ENCODE measurements at regions not wholly inside any gene's neighbourhood (a gene's known extent, or its start where the extent isn't known, plus 50 kb on each side); places are given as distances from the start of the nearest gene placed in this dataset.
"Not testable (repeated sequence)": the region's sequence is repeated elsewhere in the genome, so short reads cannot be mapped to it uniquely, and the experiment has no call there.

DNA sequence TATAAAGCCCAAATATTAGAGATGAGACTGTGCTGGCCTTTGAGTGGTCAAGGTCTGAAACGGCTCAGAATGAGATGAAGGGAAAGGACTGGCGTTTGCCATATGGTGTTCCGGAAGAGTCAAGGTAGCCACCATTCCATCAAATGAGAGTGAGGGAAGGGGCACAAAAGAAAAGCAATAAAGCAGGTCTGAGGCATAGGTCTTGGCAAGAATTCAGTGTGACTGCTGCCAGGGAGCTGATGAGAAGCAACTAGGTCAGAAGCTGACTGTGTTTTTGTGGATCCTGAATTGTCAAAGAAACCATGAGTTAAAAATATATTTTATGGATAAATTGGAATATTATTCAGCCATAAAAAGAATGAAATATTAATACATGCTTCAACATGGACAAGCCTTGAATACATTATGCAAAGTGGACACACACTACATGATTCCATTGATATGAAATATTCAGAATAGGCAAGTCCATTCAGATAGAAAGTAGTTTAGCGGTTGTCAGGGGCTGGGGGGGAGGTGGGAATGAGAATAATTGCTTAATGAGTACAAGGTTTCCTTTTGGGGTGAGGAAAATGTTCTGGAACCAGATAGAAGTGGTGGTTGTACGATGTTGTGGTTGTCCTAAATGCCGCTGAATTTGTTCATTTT, 374.6 kb downstream of the ANAPC1 start:
- not testable (repeated sequence) for H2AFZ ChIP-seq (ENCODE audit: low read length); H3K27me3 ChIP-seq (ENCODE audit: control insufficient read depth, insufficient read depth, low read length); H3K36me3 ChIP-seq (ENCODE audit: control insufficient read depth, insufficient read depth, low read length); H4K20me1 ChIP-seq (ENCODE audit: control insufficient read depth, extremely low read depth, insufficient read depth, low read length); H3K27ac ChIP-seq (ENCODE audit: insufficient read depth, low read length); H3K4me3 ChIP-seq (replicated peaks in 1 of 4; ENCODE audit: control extremely low read depth in 1 of 4, insufficient read depth in 1 of 4, low read depth in 3 of 4, low read length in 4 of 4); H3K4me1 ChIP-seq (ENCODE audit: control insufficient read depth, extremely low read depth, insufficient read depth, low read length); H3K79me2 ChIP-seq (ENCODE audit: control insufficient read depth, insufficient read depth, low read length); H3K9ac ChIP-seq (ENCODE audit: insufficient read depth, low read length); H3K9me3 ChIP-seq (ENCODE audit: control insufficient read depth, insufficient read depth, low read depth, low read length); H3K4me2 ChIP-seq (ENCODE audit: extremely low read depth, insufficient read depth, low read length)
- peak in 1 of 2 donors; percentile 4 for DNase-seq (ENCODE audit: low read depth in 2 of 2)

GRCh38 chr2:111510384-111510783, 373.6 kb downstream of the ANAPC1 start:
- H3K9me3 ChIP-seq (ENCODE audit: control insufficient read depth, insufficient read depth, low read depth, low read length); H3K4me1 ChIP-seq (ENCODE audit: control insufficient read depth, extremely low read depth, insufficient read depth, low read length); H3K4me2 ChIP-seq (ENCODE audit: extremely low read depth, insufficient read depth, low read length); H3K4me3 ChIP-seq (replicated peaks in 1 of 4; ENCODE audit: control extremely low read depth in 1 of 4, insufficient read depth in 1 of 4, low read depth in 3 of 4, low read length in 4 of 4); H4K20me1 ChIP-seq (ENCODE audit: control insufficient read depth, extremely low read depth, insufficient read depth, low read length); H3K27ac ChIP-seq (ENCODE audit: insufficient read depth, low read length); DNase-seq (ENCODE audit: low read depth in 2 of 2); H2AFZ ChIP-seq (ENCODE audit: low read length); H3K79me2 ChIP-seq (ENCODE audit: control insufficient read depth, insufficient read depth, low read length); H3K27me3 ChIP-seq (ENCODE audit: control insufficient read depth, insufficient read depth, low read length); H3K36me3 ChIP-seq (ENCODE audit: control insufficient read depth, insufficient read depth, low read length); H3K9ac ChIP-seq (ENCODE audit: insufficient read depth, low read length): not testable (repeated sequence)

- not testable (repeated sequence) for H3K79me2 ChIP-seq (ENCODE audit: control insufficient read depth, insufficient read depth, low read length); H3K4me1 ChIP-seq (ENCODE audit: control insufficient read depth, extremely low read depth, insufficient read depth, low read length); H3K4me3 ChIP-seq (replicated peaks in 1 of 4; ENCODE audit: control extremely low read depth in 1 of 4, insufficient read depth in 1 of 4, low read depth in 3 of 4, low read length in 4 of 4); H3K4me2 ChIP-seq (ENCODE audit: extremely low read depth, insufficient read depth, low read length); H3K27ac ChIP-seq (ENCODE audit: insufficient read depth, low read length); H3K36me3 ChIP-seq (ENCODE audit: control insufficient read depth, insufficient read depth, low read length); H2AFZ ChIP-seq (ENCODE audit: low read length); DNase-seq (ENCODE audit: low read depth in 2 of 2); H3K9ac ChIP-seq (ENCODE audit: insufficient read depth, low read length); H3K27me3 ChIP-seq (ENCODE audit: control insufficient read depth, insufficient read depth, low read length); H3K9me3 ChIP-seq (ENCODE audit: control insufficient read depth, insufficient read depth, low read depth, low read length); H4K20me1 ChIP-seq (ENCODE audit: control insufficient read depth, extremely low read depth, insufficient read depth, low read length)
These were observed 372.9 kb downstream of the ANAPC1 start for GRCh38 chr2:111511062-111511461.

- not testable (repeated sequence) for H3K9ac ChIP-seq (ENCODE audit: insufficient read depth, low read length); H3K36me3 ChIP-seq (ENCODE audit: control insufficient read depth, insufficient read depth, low read length); H3K4me1 ChIP-seq (ENCODE audit: control insufficient read depth, extremely low read depth, insufficient read depth, low read length); H3K27ac ChIP-seq (ENCODE audit: insufficient read depth, low read length); H3K9me3 ChIP-seq (ENCODE audit: control insufficient read depth, insufficient read depth, low read depth, low read length); H2AFZ ChIP-seq (ENCODE audit: low read length); H4K20me1 ChIP-seq (ENCODE audit: control insufficient read depth, extremely low read depth, insufficient read depth, low read length); H3K27me3 ChIP-seq (ENCODE audit: control insufficient read depth, insufficient read depth, low read length); DNase-seq (ENCODE audit: low read depth in 2 of 2); H3K4me3 ChIP-seq (replicated peaks in 1 of 4; ENCODE audit: control extremely low read depth in 1 of 4, insufficient read depth in 1 of 4, low read depth in 3 of 4, low read length in 4 of 4); H3K79me2 ChIP-seq (ENCODE audit: control insufficient read depth, insufficient read depth, low read length); H3K4me2 ChIP-seq (ENCODE audit: extremely low read depth, insufficient read depth, low read length)
These were observed 371.6 kb downstream of the ANAPC1 start for GRCh38 chr2:111512378-111512777.

DNA sequence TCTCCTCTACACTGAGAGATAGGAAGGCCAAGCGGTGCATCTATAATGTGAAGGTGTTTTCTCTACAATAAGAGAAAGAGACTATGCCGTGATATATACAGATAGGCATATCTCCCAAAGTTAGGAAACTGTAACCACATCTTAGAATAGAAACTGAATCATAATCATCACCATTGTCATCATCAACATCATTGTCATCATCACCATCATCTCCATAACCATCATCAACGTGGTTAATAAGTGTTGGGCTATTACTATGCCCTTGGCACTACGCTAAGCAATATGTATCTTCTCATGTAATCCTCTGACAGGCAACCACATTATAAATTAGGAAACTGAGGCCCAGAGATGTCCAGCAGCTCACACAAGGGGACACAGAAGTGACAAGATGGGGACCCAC, 369.9 kb downstream of the ANAPC1 start:
- not testable (repeated sequence) for H3K4me3 ChIP-seq (replicated peaks in 1 of 4; ENCODE audit: control extremely low read depth in 1 of 4, insufficient read depth in 1 of 4, low read depth in 3 of 4, low read length in 4 of 4); H3K27ac ChIP-seq (ENCODE audit: insufficient read depth, low read length); H3K36me3 ChIP-seq (ENCODE audit: control insufficient read depth, insufficient read depth, low read length); H3K9me3 ChIP-seq (ENCODE audit: control insufficient read depth, insufficient read depth, low read depth, low read length); DNase-seq (ENCODE audit: low read depth in 2 of 2); H3K27me3 ChIP-seq (ENCODE audit: control insufficient read depth, insufficient read depth, low read length); H4K20me1 ChIP-seq (ENCODE audit: control insufficient read depth, extremely low read depth, insufficient read depth, low read length); H3K4me2 ChIP-seq (ENCODE audit: extremely low read depth, insufficient read depth, low read length); H3K9ac ChIP-seq (ENCODE audit: insufficient read depth, low read length); H3K79me2 ChIP-seq (ENCODE audit: control insufficient read depth, insufficient read depth, low read length); H3K4me1 ChIP-seq (ENCODE audit: control insufficient read depth, extremely low read depth, insufficient read depth, low read length); H2AFZ ChIP-seq (ENCODE audit: low read length)

GRCh38 chr2:111517050-111517720, 366.8 kb downstream of the ANAPC1 start:
- not testable (repeated sequence) for H2AFZ ChIP-seq (ENCODE audit: low read length); H3K4me2 ChIP-seq (ENCODE audit: extremely low read depth, insufficient read depth, low read length)

DNA sequence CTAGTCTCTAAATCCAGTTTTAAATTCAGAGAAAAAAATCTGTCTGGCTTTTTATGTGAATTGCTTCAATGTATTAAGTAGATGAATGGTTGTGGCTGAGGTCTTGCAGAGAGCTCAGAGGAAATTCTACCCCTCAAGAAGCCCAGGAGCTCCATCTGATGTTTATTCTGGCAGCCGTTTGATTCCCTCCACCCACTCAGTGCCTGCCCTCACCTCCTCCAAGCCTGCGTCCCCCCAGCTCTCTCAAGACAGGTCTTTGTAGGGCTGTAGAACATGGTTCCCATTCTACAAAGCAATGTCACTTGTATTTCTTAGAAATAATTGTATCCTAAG, 366.3 kb downstream of the ANAPC1 start:
- H3K4me2 ChIP-seq (ENCODE audit: extremely low read depth, insufficient read depth, low read length); H3K9me3 ChIP-seq (ENCODE audit: control insufficient read depth, insufficient read depth, low read depth, low read length); H3K27ac ChIP-seq (ENCODE audit: insufficient read depth, low read length); H3K4me1 ChIP-seq (ENCODE audit: control insufficient read depth, extremely low read depth, insufficient read depth, low read length); H3K27me3 ChIP-seq (ENCODE audit: control insufficient read depth, insufficient read depth, low read length); H3K79me2 ChIP-seq (ENCODE audit: control insufficient read depth, insufficient read depth, low read length); H4K20me1 ChIP-seq (ENCODE audit: control insufficient read depth, extremely low read depth, insufficient read depth, low read length); H2AFZ ChIP-seq (ENCODE audit: low read length); H3K9ac ChIP-seq (ENCODE audit: insufficient read depth, low read length); H3K36me3 ChIP-seq (ENCODE audit: control insufficient read depth, insufficient read depth, low read length); H3K4me3 ChIP-seq (replicated peaks in 1 of 4; ENCODE audit: control extremely low read depth in 1 of 4, insufficient read depth in 1 of 4, low read depth in 3 of 4, low read length in 4 of 4): not testable (repeated sequence)
- peak in 1 of 2 donors; percentile 48 for DNase-seq (ENCODE audit: low read depth in 2 of 2)

More at GRCh38 chr2:111517050-111517720, 366.8 kb downstream of the ANAPC1 start:
- H4K20me1 ChIP-seq (ENCODE audit: control insufficient read depth, extremely low read depth, insufficient read depth, low read length); H3K27me3 ChIP-seq (ENCODE audit: control insufficient read depth, insufficient read depth, low read length); H3K9me3 ChIP-seq (ENCODE audit: control insufficient read depth, insufficient read depth, low read depth, low read length); H3K4me3 ChIP-seq (replicated peaks in 1 of 4; ENCODE audit: control extremely low read depth in 1 of 4, insufficient read depth in 1 of 4, low read depth in 3 of 4, low read length in 4 of 4); H3K4me1 ChIP-seq (ENCODE audit: control insufficient read depth, extremely low read depth, insufficient read depth, low read length); H3K27ac ChIP-seq (ENCODE audit: insufficient read depth, low read length); DNase-seq (ENCODE audit: low read depth in 2 of 2); H3K36me3 ChIP-seq (ENCODE audit: control insufficient read depth, insufficient read depth, low read length); H3K9ac ChIP-seq (ENCODE audit: insufficient read depth, low read length); H3K79me2 ChIP-seq (ENCODE audit: control insufficient read depth, insufficient read depth, low read length): not testable (repeated sequence)
